VCaP (cell line): ENCODE measurements at regions not wholly inside any gene's neighbourhood (a gene's known extent, or its start where the extent isn't known, plus 50 kb on each side); places are given as distances from the start of the nearest gene placed in this dataset.
"Not testable (repeated sequence)": the region's sequence is repeated elsewhere in the genome, so short reads cannot be mapped to it uniquely, and the experiment has no call there.

Experiments
- H3K27ac ChIP-seq: fragments of 450-650 bp; 2 replicates; pipeline ENCODE4 v1.5.1; 2017
- TF ChIP-seq, protein P1 (sequence below): fragments of 450-650 bp; conservative IDR thresholded peaks from 2 replicates; pipeline ENCODE4 v1.5.1; 2017; ENCODE audit warnings: mild to moderate bottlenecking, moderate library complexity

GRCh38 chr9:14994738-14995137 is 84.5 kb upstream of the FREM1 start:
- TF ChIP-seq, protein P1, sequence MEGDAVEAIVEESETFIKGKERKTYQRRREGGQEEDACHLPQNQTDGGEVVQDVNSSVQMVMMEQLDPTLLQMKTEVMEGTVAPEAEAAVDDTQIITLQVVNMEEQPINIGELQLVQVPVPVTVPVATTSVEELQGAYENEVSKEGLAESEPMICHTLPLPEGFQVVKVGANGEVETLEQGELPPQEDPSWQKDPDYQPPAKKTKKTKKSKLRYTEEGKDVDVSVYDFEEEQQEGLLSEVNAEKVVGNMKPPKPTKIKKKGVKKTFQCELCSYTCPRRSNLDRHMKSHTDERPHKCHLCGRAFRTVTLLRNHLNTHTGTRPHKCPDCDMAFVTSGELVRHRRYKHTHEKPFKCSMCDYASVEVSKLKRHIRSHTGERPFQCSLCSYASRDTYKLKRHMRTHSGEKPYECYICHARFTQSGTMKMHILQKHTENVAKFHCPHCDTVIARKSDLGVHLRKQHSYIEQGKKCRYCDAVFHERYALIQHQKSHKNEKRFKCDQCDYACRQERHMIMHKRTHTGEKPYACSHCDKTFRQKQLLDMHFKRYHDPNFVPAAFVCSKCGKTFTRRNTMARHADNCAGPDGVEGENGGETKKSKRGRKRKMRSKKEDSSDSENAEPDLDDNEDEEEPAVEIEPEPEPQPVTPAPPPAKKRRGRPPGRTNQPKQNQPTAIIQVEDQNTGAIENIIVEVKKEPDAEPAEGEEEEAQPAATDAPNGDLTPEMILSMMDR, result no peak
- no peak overlapping the region for H3K27ac ChIP-seq

DNA sequence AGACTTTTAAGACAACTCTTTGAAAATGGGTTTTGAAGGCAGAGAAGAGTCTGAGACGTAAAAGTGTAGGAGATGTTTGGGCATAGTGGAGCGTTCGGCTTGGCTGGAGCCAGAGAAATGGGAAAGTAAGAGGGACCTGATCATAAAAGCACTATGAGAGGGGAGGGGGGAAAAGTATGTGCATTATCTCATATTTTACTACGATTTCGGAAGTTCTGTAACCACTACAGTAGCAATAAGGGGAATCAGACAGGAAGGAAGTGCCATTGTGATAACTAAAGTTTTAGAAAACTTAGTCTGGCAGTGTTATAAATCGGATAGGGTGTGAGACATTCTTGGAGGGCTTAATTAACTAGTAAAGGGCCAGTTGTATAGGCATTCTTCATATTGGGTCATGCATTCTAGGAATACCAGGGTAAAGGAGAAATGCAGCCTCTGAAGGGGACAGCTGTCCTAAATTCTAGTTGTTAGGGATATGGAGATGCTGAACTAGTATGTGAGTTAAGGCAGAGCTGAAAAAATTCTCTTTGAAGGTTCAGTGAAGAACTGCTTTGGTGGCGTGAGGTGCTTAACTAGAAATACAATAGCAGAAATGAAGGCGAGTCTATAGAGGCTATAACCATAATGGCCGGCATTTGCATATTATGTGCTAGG is 83.8 kb upstream of the FREM1 start:
- TF ChIP-seq, protein P1, result no peak
- H3K27ac ChIP-seq, result no peak overlapping the region

GRCh38 chr9:14993061-14993800 is 83.0 kb upstream of the FREM1 start:
- H3K27ac ChIP-seq, result no peak overlapping the region
- TF ChIP-seq, protein P1, result no peak

- TF ChIP-seq, protein P1, result no peak
- no peak overlapping the region for H3K27ac ChIP-seq
Observed at GRCh38 chr9:14992516-14992915, 82.3 kb upstream of the FREM1 start.

- no peak overlapping the region for H3K27ac ChIP-seq
- TF ChIP-seq, protein P1, result no peak
Observed at GRCh38 chr9:14992081-14992480, 81.9 kb upstream of the FREM1 start.

DNA sequence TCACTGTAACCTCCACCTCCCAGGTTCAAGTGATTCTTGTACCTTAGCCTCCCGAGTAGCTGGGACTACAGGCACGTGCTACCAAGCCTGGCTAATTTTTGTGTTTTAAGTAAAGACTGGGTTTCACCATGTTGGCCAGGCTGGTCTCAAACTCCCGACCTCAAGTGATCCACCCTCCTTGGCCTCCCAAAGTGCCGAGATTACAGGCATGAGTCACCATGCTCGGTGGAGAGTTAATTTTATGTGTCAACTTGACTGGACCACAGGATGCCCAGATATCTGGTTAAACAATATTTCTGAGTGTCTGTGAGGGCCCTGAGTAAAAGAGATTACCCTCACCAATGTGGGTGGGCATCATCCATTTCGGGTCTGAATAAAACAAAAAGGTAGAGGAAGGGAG is 80.4 kb upstream of the FREM1 start:
- not testable (repeated sequence) for H3K27ac ChIP-seq

GRCh38 chr9:14989811-14990210 is 79.6 kb upstream of the FREM1 start:
- TF ChIP-seq, protein P1, result no peak
- no peak overlapping the region for H3K27ac ChIP-seq

DNA sequence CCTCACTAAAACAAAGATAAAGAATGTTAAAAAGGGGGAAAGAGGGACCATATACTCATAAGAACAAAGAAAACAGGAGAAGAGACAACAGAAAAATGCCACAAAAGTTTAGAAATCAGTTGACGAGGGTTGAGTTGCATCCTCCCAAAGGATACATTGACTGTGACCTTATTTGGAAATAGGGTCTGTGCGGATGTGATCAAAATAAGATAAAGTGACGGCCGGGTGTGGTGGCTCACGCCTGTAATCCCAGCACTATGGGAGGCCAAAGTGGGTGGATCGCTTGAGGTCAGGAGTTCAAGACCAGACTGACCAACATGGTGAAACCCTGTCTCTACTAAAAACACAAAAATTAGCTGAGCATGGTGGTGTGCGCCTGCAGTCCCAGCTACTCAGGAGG is 79.1 kb upstream of the FREM1 start:
- not testable (repeated sequence) for H3K27ac ChIP-seq
